LoVo (cell line): ENCODE measurements at regions not wholly inside any gene's neighbourhood (a gene's known extent, or its start where the extent isn't known, plus 50 kb on each side); places are given as distances from the start of the nearest gene placed in this dataset.

ENCODE experiments used
- DNase-seq: peaks from one replicate; pipeline ENCODE4 v3.0.0-alpha.2; 2016; ENCODE audit warnings: low spot score

DNA sequence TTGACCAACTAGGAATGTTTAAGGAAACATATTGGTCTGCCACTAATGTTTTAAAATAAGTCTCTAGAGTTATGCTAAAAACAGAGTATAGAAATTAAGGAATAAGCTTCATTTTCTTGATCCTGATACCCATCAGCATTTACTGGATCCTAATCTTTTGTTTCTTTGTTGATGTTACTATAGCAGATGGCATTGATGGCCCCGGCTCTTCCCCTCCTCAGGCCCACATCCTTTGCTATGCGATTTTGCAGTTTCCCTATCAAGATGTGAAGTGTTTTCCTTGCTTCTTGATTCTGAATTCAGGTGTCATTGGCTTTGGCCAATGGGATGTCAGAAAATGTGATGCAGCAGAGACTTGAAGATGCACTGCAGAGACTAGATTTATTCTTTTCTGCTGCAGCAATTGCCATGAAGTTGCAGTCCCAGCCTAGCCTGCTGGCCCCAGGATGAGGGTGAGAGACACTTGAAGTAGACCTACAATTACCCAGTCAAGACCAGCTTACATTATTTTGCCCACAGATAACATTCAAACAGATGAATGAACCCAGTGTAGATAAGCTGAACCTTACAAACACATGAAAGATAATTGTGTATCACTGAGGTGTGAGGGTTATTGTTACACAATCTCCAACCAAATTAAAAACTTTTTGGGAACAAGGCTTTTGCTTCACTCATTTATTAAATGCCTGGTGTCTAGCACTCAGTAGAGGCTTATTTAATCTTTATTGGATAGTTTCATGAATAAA is 115.2 kb upstream of the ITGA4 start:
- DNase-seq, result no peak

DNA sequence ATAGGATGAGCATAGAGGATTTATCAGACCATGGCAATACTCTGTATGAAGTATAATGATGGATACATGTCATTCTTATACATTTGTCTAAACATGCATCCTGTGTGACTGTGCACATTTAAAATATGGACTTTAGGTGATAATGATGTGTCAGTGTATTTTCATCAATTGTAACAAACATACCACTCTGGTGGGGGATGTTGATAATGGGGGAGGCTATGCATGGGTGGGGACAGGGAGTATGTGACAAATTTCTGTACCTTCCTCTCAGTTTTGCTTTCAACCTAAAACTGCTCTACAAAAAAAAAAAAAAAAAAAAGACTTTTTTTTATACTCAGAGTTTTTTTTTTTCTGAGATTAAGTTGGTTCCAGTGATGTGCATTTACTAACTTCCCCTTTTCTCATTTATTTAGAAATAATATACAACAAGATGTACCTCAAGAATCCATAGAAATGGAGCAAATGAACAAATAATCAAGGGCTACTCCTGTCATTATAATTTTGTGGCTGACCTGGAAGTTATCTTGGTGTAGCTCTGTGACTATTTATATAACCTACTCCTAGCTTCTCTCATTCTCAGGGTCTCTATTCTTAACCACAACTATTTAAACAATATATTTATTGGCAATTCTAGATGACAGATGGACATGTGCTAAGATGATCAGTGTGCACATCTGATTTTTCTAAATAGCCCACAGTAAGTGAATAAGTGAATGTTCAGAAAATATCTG is 108.9 kb upstream of the ITGA4 start:
- no peak for DNase-seq

DNA sequence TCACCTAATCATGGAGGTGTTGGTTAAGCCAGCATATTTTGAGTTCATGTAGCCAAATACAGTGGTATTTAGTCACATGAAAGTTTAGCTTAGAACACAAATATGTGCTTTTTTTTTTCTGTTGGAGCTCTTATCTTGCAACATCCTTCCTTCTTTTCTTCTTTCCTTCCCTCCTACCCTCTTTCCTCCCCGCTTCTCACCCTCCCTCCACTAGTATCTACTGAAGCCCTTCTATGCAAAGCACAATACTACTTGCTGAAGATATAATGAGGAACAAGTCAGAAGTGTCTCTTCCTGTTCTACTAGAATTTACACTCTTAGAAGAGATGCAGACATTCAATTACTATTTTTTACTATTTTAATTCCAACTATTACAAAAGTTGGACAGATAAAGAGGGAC is 105.0 kb upstream of the ITGA4 start:
- no peak for DNase-seq

- DNase-seq, result no peak
Measured at GRCh38 chr2:181354626-181355025, 102.6 kb upstream of the ITGA4 start.

DNA sequence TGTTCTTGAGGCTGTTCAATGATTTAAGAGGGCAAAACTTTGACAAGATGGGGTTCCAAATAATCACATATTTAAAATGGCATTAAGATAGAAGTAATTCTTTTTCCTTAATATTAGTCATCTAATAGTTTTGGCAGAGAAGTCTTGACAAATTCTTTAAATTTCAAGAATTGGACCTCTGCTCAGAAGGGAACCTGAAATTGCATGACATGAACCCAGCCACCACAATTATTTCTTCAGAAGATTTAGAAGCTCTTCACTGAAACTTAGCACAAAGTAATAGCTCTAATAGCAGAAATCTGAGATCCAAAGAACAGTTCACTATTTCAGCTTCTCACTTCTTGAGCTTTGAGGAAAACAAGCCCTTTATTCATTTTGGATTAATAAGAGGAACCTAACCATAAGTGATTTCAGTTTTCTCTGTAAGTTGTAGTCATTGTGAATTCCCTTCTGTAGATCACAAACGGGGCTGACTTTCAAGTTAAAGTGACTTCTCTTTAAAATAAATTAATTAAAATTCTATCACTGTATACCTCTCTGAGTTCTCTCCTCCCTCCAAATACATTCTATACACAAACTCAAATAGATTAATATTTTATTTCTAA is 100.6 kb upstream of the ITGA4 start:
- no peak for DNase-seq

DNA sequence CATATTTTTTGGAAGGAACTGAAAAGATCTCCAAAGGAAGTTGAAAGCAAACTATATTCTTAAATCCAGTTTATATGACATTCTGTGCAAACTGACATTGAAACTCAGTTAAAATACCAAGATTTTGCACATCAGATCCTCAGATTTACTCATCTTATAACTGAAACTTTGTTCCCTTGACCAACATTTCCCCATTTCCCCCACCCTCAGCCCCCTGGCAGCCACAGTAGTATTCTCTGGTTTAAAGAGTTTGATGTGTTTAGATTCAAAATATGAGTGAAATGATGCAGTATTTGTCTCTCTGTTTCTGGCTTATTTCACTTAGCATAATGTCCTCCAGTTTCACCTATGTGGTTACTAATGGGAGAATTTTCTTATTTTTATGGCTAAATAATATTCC is 99.2 kb upstream of the ITGA4 start:
- DNase-seq, result no peak

DNA sequence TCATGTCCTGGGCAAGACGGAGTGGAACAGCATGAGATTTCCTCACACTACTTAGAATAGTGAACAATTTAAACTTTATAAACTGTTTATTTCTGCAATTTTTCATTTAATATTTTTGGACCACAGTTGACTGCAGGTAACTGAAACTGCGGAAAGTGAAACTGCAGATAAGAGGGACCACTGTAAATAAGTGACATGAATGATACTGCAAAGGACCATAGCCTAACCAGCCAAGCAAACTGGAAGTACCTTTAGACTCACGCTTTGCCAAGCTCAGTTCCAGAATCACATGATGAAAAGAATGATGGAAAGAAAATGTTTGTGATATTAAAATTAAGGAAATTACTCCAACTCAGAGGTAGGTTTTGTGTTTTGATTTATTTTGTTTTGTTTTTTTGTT is 94.6 kb upstream of the ITGA4 start:
- no peak for DNase-seq

DNA sequence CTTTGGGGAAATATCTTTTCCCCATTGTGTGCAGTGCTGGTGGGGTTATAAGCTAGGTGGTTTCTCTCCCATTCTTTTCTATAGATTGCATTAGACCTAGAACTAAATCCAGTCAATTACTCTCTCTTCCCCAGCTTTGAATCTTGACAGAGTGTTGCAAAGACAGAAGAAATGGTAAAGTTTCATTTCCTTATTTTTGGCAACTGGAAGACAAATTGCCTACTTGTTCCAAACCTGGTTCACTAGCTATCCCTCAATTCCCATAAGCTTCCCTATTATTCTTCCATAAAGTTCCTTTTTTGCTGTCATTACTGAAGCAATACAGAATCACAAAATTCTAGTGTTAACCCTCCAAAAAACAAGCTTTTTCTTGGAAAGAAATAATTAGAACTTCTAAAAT is 94.0 kb upstream of the ITGA4 start:
- no peak for DNase-seq

DNA sequence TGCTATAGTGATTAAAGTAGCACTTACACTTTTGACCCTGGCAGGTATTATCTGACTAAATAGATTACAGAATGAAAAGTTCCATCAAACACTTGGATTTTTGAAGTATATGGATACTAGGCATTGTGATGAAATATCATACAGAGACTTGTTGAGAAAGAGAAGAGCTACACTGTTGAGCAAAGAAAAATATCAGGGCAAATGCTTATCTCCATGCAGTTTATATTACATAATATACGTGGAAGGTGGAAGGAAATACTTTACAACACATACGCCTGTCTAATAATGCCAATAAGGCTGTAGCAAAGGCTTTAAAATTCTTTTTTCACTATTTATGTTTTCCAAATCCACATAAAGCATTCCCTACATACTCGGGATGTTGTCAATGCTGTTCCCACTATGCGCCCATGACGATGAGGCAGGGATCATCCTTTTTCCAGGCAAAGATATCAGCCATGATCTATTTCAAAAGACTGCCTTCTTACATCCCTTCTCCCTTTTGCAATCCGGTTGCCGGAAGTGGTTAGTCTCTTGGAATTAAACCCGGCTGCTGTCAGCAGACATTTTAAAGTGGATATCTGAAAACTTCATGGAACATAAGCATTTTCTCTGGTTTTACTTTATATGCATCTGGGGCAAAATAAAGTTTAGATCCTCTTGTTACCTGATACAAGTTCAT is 92.6 kb upstream of the ITGA4 start:
- DNase-seq, result no peak

DNA sequence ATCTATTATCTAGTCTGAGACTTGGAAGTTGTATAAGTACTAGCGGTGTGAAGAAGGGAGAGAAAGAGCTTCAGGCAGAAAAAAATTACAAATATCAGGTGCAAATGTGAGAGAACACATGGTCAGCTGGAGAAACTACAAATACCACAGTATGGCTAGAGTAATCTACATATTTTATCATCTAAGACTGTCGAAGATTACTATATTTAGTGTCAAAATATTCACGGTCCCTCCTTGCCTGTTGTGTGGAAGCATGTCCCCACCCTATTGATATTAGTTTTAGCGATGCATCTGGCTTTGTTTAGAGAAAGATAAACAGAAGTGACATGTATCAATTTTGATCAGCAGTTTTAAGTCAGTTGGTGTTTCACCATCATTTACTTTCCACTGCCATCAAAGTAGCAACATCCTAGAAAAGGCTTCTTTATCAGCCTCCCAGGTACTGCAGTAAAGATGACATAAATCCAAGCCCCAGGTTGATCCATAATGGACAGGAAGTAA is 90.5 kb upstream of the ITGA4 start:
- DNase-seq, result no peak

GRCh38 chr2:181367411-181367810 is 89.8 kb upstream of the ITGA4 start:
- no peak for DNase-seq

DNA sequence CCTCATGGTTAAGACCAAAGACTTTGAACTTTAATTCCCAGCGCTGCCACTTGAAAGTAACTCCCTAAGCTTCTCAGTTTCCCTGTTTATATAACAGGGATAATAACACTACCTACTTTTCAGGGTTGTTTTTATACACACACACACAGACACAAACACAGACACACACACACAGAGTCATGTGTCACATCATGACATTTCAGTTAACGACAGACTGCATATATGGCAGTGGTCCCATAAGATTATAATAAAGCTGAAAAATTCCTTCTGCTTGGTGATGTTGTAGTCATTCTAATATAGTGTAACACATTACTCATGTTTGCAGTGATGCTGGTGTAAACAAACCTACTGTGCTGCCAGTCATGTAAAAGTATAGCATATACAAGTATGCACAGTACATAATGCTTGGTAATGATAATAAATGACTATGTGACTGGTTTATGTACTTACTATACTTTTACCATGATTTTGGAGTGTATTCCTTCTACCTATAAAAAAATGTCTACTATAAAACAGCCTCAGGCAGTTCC is 89.2 kb upstream of the ITGA4 start:
- no peak for DNase-seq

- no peak for DNase-seq
Measured at GRCh38 chr2:181370126-181370525, 87.1 kb upstream of the ITGA4 start.

- DNase-seq, result no peak
Measured at GRCh38 chr2:181371195-181371594, 86.0 kb upstream of the ITGA4 start.

- no peak for DNase-seq
Measured at GRCh38 chr2:181371782-181372645, 85.2 kb upstream of the ITGA4 start.

- DNase-seq, result no peak
Measured at GRCh38 chr2:181372646-181373040, 84.5 kb upstream of the ITGA4 start.

DNA sequence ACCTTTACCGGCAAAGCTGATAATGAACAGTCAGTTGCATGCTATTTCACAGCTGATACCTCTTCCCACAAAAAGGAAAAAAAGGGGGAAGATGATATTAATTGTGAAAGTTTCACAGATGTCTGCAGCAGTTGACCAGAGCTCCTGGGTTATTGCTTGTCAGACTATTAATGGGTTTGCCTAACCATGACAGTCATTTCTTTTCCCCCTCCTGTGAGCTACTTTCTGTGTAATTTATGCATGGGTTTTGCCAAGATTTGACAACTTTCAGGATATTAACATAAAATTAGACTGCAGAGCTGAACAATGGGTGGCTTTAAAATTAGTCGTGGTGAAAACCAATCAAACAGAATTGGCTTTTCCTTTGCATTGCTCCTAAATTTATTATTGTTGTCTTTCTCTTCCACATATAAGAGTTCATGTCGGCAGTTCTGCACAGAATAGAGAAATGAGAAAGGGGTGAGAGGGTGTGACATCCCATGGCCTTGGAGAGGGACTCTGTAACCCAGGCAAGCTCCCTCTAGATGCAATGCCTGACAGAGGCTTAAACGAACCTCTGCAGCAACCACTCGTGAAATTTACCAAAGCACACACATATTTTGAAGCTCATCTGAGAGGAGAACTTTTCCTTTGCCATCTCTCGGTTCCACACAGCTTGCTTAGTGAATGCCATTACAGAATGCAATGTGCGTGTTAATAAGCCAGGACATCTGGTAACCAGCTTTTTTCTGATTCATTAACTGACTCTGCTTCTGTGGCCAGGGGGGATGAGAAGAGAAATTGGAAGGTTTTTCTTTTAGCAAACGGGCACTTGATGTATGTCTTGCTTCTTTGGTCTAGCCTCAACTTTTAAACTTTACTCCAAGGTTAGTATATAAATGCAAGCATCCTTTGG is 82.2 kb upstream of the ITGA4 start:
- DNase-seq, result no peak

- no peak for DNase-seq
Measured at GRCh38 chr2:181376442-181376841, 80.7 kb upstream of the ITGA4 start.

DNA sequence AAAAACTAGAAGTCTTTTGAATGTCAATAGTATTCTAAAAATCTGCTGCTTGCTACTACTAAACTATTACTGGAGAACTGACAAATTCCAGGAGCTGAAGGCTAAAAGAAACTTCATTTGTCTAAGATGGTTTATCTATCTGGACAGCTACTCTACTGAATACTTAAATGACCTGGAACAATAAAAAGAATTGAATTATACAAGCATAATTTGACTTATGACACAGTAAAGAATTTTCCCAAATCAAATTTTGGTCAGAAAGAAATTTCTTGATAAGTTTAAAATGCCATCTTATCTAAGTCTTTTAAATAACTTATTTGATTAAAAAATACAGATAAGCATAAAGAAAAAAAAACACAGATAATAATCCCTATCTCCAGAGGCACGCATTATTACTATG is 80.2 kb upstream of the ITGA4 start:
- DNase-seq, result no peak

GRCh38 chr2:181378491-181378890 is 78.7 kb upstream of the ITGA4 start:
- no peak for DNase-seq
